ENCODE measurements at regions not wholly inside any gene's neighbourhood (a gene's known extent, or its start where the extent isn't known, plus 50 kb on each side); places are given as distances from the start of the nearest gene placed in this dataset.
"Not testable (repeated sequence)": the region's sequence is repeated elsewhere in the genome, so short reads cannot be mapped to it uniquely, and the experiment has no call there.

GRCh38 chr17:72460711-72461110, 339.9 kb downstream of the SOX9 start:
- no peak for DNase-seq (ENCODE audit: low read depth)

GRCh38 chr17:72461757-72462156, 340.9 kb downstream of the SOX9 start:
- H3K4me3 ChIP-seq (ENCODE audit: low read depth, low read length), result no peak overlapping the region
- TF ChIP-seq CTCF (IDR thresholded peaks at IDR 0.05; ENCODE audit: control insufficient read depth, extremely low read depth, insufficient read depth), result no peak
- no peak for DNase-seq (ENCODE audit: low read depth)

More at GRCh38 chr17:72460711-72461110, 339.9 kb downstream of the SOX9 start:
- no peak for TF ChIP-seq CTCF (IDR thresholded peaks at IDR 0.05; ENCODE audit: control insufficient read depth, extremely low read depth, insufficient read depth)
- H3K4me3 ChIP-seq (ENCODE audit: low read depth, low read length), result no peak overlapping the region

GRCh38 chr17:72462407-72462806, 341.6 kb downstream of the SOX9 start:
- no peak overlapping the region for H3K4me3 ChIP-seq (ENCODE audit: low read depth, low read length)
- TF ChIP-seq CTCF (IDR thresholded peaks at IDR 0.05; ENCODE audit: control insufficient read depth, extremely low read depth, insufficient read depth), result no peak
- DNase-seq (ENCODE audit: low read depth), result no peak

GRCh38 chr17:72462814-72463213, 342.0 kb downstream of the SOX9 start:
- DNase-seq (ENCODE audit: low read depth), result no peak
- H3K4me3 ChIP-seq (ENCODE audit: low read depth, low read length), result no peak overlapping the region
- TF ChIP-seq CTCF (IDR thresholded peaks at IDR 0.05; ENCODE audit: control insufficient read depth, extremely low read depth, insufficient read depth), result no peak

- TF ChIP-seq CTCF (IDR thresholded peaks at IDR 0.05; ENCODE audit: control insufficient read depth, extremely low read depth, insufficient read depth), result no peak
- H3K4me3 ChIP-seq (ENCODE audit: low read depth, low read length), result no peak overlapping the region
- no peak for DNase-seq (ENCODE audit: low read depth)
Observed at GRCh38 chr17:72463287-72464102, 342.7 kb downstream of the SOX9 start.

GRCh38 chr17:72464221-72464620, 343.4 kb downstream of the SOX9 start:
- not testable (repeated sequence) for H3K4me3 ChIP-seq (ENCODE audit: low read depth, low read length); DNase-seq (ENCODE audit: low read depth)

- H3K4me3 ChIP-seq (ENCODE audit: low read depth, low read length), result no peak overlapping the region
- no peak for DNase-seq (ENCODE audit: low read depth)
- TF ChIP-seq CTCF (IDR thresholded peaks at IDR 0.05; ENCODE audit: control insufficient read depth, extremely low read depth, insufficient read depth), result no peak
Observed at GRCh38 chr17:72465191-72466024, 344.6 kb downstream of the SOX9 start.

Data from LNCaP clone FGC (cell line).